SK-N-MC (cell line): ENCODE measurements at regions not wholly inside any gene's neighbourhood (a gene's known extent, or its start where the extent isn't known, plus 50 kb on each side); places are given as distances from the start of the nearest gene placed in this dataset.

ENCODE experiments used
- DNase-seq: peaks from one replicate; pipeline ENCODE4 v3.0.0-alpha.2; 2011; ENCODE audit warnings: low read depth, low spot score
- H3K27ac ChIP-seq: fragments of 200-600 bp; sonication (generic); 2 replicates; pipeline ENCODE4 v1.5.1; 2016; ENCODE audit warnings: mixed run types
- H3K36me3 ChIP-seq: fragments of 200-600 bp; sonication (generic); 2 replicates; pipeline ENCODE4 v1.6.1; 2017; ENCODE audit warnings: antibody characterized with exemption, low read length, mixed read lengths; ENCODE audit not compliant: insufficient read depth
- H3K4me3 ChIP-seq: fragments of 200-600 bp; sonication (generic); 2 replicates; pipeline ENCODE4 v1.5.1; 2016
- H3K9ac ChIP-seq: fragments of 200-600 bp; sonication (generic); 2 replicates; pipeline ENCODE4 v1.8.0; 2017; ENCODE audit warnings: mixed run types, mixed read lengths; ENCODE audit not compliant: insufficient read length
- H3K9me3 ChIP-seq: fragments of 200-600 bp; sonication (generic); 2 replicates; pipeline ENCODE4 v1.6.1; 2017; ENCODE audit warnings: low read depth, mild to moderate bottlenecking, antibody characterized with exemption, low read length, moderate library complexity, mixed read lengths
- EZH2 ChIP-seq: fragments of 200-600 bp; sonication (generic); IDR thresholded peaks from one replicate; pipeline ENCODE4 v1.6.1; 2017; ENCODE audit warnings: antibody characterized with exemption
- FOXP2 ChIP-seq: optimal IDR thresholded peaks from 2 replicates; pipeline ENCODE3; 2011; ENCODE audit warnings: mild to moderate bottlenecking, moderate library complexity; ENCODE audit not compliant: insufficient read depth; ENCODE audit errors: extremely low read length, control extremely low read depth
- POLR2AphosphoS5 ChIP-seq: IDR thresholded peaks from 2 replicates; pipeline ENCODE4 v1.6.1; 2012; ENCODE audit warnings: mild to moderate bottlenecking, low read depth, low read length, borderline replicate concordance

GRCh38 chr19:31658993-31659896 lies 310.0 kb upstream of the TSHZ3 start:
- H3K4me3 ChIP-seq, result no peak overlapping the region
- H3K9me3 ChIP-seq, result no peaks in the 10 kb centered on the region
- no peak for DNase-seq

GRCh38 chr19:31659897-31660210 lies 310.6 kb upstream of the TSHZ3 start:
- Histone ChIP-seq H3K36me3 (no peaks in the 10 kb centered on the region), H3K27ac (no peak overlapping the region), H3K9me3 (no peaks in the 10 kb centered on the region), H3K4me3 (no peak overlapping the region), H3K9ac (no peak overlapping the region)
- TF ChIP-seq EZH2, result no peak
- TF ChIP-seq FOXP2, result no peak
- DNase-seq, result no peak

More at GRCh38 chr19:31658993-31659896, 310.0 kb upstream of the TSHZ3 start:
- Histone ChIP-seq H3K36me3 (no peaks in the 10 kb centered on the region), H3K27ac (no peak overlapping the region), H3K9ac (no peak overlapping the region)
- TF ChIP-seq EZH2, result no peak
- no peak for TF ChIP-seq POLR2AphosphoS5
- TF ChIP-seq FOXP2, result no peak

DNA sequence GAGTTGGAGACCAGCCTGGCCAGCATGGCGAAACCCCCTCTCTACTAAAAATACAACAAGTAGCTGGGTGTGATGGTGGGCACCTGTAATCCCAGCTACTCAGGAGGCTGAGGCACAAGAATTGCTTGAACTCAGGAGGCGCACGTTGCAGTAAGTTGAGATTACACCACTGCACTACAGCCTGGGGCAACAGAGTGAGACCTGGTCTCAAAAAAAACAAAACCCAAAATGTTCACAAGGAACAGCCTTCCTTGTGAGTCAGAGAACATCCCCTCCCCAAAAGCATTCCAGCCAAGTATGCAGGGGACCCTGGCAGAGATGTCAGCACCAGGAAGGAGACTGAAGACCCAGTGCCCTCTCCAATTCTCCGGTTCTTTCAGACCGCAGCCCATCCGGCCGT lies 314.9 kb upstream of the TSHZ3 start:
- no peaks in the 10 kb centered on the region for H3K36me3 ChIP-seq
- no peak overlapping the region for H3K27ac ChIP-seq
- H3K4me3 ChIP-seq, result no peak overlapping the region
- TF ChIP-seq FOXP2 (no peak), EZH2 (no peak), POLR2AphosphoS5 (no peak)
- H3K9me3 ChIP-seq, result no peaks in the 10 kb centered on the region
- no peak for DNase-seq
- H3K9ac ChIP-seq, result no peak overlapping the region

DNA sequence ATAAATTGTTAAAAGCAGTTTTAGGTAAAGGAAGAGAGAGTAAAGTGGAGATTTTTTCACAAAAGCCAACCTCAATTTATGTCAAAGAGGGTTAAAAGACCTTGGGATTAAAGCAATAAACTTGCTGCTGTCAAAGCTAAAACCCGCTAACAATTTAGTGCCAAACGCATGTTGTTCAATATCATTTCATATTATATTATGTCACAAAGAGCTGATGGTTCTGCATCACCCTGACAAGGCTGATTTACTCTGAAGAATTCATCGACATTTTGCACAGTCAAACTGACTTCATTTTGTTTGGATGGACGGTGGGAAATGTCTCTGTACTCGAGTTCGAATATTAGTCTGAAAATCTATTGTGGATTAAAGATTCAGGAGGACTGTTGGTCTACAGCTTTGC lies 315.8 kb upstream of the TSHZ3 start:
- Histone ChIP-seq H3K27ac (no peak overlapping the region), H3K36me3 (no peaks in the 10 kb centered on the region), H3K9ac (no peak overlapping the region), H3K9me3 (no peaks in the 10 kb centered on the region), H3K4me3 (no peak overlapping the region)
- no peak for DNase-seq
- TF ChIP-seq POLR2AphosphoS5 (no peak), FOXP2 (no peak), EZH2 (no peak)

GRCh38 chr19:31666126-31666525 lies 316.9 kb upstream of the TSHZ3 start:
- H3K4me3 ChIP-seq, result no peak overlapping the region
- DNase-seq, result no peak
- H3K27ac ChIP-seq, result no peak overlapping the region
- H3K36me3 ChIP-seq, result no peaks in the 10 kb centered on the region
- H3K9ac ChIP-seq, result no peak overlapping the region
- no peaks in the 10 kb centered on the region for H3K9me3 ChIP-seq
- no peak for TF ChIP-seq EZH2
- TF ChIP-seq FOXP2, result no peak
- TF ChIP-seq POLR2AphosphoS5, result no peak

- H3K9ac ChIP-seq, result no peak overlapping the region
- TF ChIP-seq POLR2AphosphoS5 (no peak), FOXP2 (no peak), EZH2 (no peak)
- H3K4me3 ChIP-seq, result no peak overlapping the region
- H3K9me3 ChIP-seq, result no peaks in the 10 kb centered on the region
- no peaks in the 10 kb centered on the region for H3K36me3 ChIP-seq
- no peak overlapping the region for H3K27ac ChIP-seq
- no peak for DNase-seq
These were observed 317.9 kb upstream of the TSHZ3 start for GRCh38 chr19:31667106-31667505.

GRCh38 chr19:31668921-31669320 lies 319.7 kb upstream of the TSHZ3 start:
- Histone ChIP-seq H3K36me3 (no peaks in the 10 kb centered on the region), H3K9me3 (no peaks in the 10 kb centered on the region), H3K4me3 (no peak overlapping the region), H3K27ac (no peak overlapping the region), H3K9ac (no peak overlapping the region)
- TF ChIP-seq FOXP2 (no peak), EZH2 (no peak), POLR2AphosphoS5 (no peak)
- no peak for DNase-seq

DNA sequence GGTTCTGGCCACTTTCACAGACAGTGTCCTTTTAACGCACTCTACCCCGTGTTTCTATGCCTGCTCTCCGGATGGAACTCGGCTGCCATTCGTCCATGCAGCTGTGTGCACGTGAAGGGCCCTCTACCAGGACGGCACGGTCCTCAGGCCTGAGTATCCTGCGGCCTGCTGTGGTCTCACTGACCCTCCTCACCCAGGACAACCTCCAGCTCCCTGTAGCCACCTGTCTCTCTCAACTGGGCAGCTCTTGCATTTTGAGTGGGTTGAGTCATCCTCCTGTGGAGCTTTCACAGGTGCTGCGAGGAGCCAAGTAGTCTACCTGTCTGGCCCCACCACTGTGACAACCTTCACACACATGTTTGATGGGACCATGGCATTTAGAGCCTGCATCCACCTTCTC lies 321.7 kb upstream of the TSHZ3 start:
- DNase-seq, result no peak
- Histone ChIP-seq H3K36me3 (no peaks in the 10 kb centered on the region), H3K9me3 (no peaks in the 10 kb centered on the region), H3K4me3 (no peak overlapping the region), H3K27ac (no peak overlapping the region), H3K9ac (no peak overlapping the region)
- TF ChIP-seq FOXP2, result no peak
- TF ChIP-seq EZH2, result no peak
- TF ChIP-seq POLR2AphosphoS5, result no peak
